GM19455 (cell line): ENCODE measurements at regions not wholly inside any gene's neighbourhood (a gene's known extent, or its start where the extent isn't known, plus 50 kb on each side); places are given as distances from the start of the nearest gene placed in this dataset.
"Not testable (repeated sequence)": the region's sequence is repeated elsewhere in the genome, so short reads cannot be mapped to it uniquely, and the experiment has no call there.

Source experiments
- ATAC-seq: cut with Tn5 transposase; IDR thresholded peaks from one replicate; pipeline ENCODE4 v1.9.1; 2021; ENCODE audit not compliant: unreplicated experiment

- no peak for ATAC-seq
These were observed 458.2 kb upstream of the NPVF start for GRCh38 chr7:25686493-25686892.

GRCh38 chr7:25694211-25694610, 457.8 kb upstream of the NFE2L3 start:
- ATAC-seq, result no peak

GRCh38 chr7:25694699-25695098, 457.3 kb upstream of the NFE2L3 start:
- ATAC-seq, result no peak

DNA sequence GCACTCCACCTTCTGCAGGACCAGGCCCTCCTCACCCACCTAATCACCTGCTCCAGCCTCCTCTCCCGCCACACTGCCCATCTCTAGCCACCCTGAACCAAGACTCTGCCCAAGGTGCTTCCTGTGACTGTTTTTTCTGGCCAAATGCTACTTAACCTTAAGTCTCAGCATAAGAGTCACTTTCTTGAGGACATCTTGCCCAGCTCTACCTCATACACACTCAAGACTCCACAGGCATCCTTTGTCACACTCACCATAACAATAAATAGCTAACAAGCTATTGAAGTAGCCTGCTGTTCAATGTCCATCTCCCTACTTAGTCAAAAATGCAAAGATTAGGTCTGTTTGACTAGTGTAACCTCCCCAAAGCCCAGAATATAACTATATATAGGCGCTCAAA, 455.4 kb upstream of the NFE2L3 start:
- ATAC-seq, result no peak

GRCh38 chr7:25698451-25699113, 453.4 kb upstream of the NFE2L3 start:
- ATAC-seq, result no peak

GRCh38 chr7:25700141-25700540, 451.9 kb upstream of the NFE2L3 start:
- ATAC-seq, result not testable (repeated sequence)

- no peak for ATAC-seq
These were observed 447.6 kb upstream of the NFE2L3 start for GRCh38 chr7:25704413-25704812.

DNA sequence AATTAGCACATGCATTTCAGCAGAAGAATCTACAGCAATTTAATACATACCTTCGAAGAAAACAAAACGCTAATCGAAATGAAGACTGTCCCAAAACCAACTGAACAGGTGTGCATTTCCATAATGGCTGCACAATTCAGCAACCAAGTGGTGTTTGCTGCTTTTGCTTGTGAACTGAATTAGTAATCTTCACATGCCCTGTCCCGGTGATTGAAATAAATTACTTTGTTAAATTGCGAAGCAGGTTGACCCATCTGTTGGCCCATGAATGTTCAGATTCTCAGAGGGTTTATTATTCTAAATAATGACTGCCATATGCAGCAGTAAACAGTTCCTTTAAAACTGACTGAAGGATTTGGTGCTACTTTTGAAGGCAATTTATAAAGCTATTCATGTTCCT, 445.2 kb upstream of the NFE2L3 start:
- no peak for ATAC-seq

DNA sequence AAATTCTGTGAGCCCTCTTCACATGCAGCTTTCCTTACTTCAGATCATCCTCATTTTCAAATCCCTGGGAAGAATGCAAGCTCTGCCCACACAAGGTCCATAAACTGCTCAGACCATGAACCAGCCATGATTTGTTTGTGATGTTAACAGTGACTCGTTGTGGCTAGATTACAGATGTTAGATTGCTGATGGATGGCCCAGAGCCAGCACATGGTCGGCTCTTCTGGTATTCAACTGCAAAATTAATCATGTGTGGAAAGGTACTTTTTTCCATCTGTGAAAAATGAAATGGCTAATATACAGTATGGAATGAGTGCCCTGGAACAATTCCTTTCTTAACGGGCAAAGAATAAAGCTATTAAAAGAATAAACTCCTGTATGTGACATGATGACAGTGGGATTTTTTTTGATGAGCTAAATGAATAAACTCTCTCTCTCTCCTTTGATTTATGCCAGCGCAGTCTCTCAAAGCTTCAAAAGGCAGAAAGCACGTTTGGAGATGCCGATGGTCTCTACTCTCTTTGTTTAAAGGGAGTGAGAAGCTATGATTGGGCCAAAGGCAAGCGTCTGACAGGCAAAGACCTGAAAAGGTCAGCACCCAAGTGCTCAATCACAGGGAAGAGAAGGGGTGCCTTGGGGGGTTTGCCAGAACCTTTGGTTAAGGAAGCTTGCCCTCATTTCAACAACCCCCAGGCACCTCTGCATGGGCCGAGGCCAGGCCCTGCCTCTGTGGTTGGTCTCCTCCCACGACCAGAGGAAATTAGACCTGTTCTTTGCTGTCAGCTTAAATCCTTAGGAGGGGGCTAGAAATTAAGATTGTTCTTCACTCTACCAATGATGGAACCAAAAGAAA, 444.0 kb upstream of the NFE2L3 start:
- ATAC-seq, result no peak

DNA sequence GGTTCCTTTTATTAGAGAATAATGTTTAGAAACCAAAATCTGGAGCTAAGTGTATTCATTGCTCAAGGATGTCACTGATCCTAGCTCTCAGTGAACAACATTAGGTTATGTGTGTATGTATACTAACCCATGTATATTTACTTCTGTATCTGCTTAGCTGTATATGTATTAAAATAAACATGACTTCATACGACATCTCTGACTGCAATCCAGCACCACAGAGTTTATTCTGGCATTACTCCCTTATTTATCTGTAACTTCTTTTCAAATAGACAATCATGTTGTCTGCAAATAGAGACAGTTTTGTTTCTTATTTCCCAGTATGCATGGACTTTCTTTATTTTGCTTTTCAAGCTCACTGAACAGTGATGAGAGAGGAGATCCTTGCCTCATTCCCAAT, 441.0 kb upstream of the NFE2L3 start:
- no peak for ATAC-seq

DNA sequence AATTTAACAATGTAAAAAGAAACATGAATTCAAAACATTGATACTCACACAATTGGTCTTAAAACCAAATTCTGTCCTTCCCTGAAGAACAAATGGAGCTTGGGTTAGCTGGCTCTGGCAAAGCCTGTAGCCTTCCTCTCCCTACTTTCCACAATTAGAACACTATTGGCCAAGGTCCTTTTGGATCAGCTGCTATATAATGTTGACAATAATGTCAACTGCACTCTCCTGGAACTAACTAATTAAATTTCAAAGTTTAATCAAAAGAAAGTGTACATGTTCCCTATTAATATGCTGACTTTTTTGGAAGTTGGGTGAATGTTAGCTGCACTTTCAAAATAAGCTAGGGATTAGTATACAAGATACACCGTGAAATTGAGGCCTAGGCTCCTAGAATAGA, 440.1 kb upstream of the NFE2L3 start:
- ATAC-seq, result no peak

- ATAC-seq, result no peak
These were observed 439.5 kb upstream of the NFE2L3 start for GRCh38 chr7:25712500-25712899.

GRCh38 chr7:25714013-25714412, 438.0 kb upstream of the NFE2L3 start:
- ATAC-seq, result no peak

DNA sequence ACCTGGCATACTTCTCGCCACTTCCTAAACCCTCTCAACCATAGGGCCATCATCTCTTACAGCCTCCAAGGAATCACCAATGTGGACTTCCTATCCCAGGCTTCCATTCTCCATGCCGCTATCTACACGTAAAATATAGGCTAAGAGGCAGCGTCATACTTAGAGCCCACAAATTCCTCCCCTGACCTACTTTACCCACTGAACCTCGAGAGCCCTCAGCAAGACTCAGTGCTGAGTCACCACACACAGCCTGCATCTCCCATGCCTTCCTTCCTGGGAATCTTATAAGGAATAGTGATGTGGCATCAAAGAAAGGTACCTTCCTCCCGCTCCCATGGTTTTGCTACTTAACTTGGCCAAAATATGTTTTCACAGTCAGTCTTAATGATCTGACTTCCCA, 435.6 kb upstream of the NFE2L3 start:
- ATAC-seq, result no peak

- no peak for ATAC-seq
These were observed 433.4 kb upstream of the NFE2L3 start for GRCh38 chr7:25718596-25718995.

GRCh38 chr7:25719190-25719896, 432.7 kb upstream of the NFE2L3 start:
- ATAC-seq, result no peak

- ATAC-seq, result no peak
These were observed 431.6 kb upstream of the NFE2L3 start for GRCh38 chr7:25720427-25720826.

GRCh38 chr7:25722856-25723255, 429.1 kb upstream of the NFE2L3 start:
- ATAC-seq, result no peak

GRCh38 chr7:25725451-25725850, 426.5 kb upstream of the NFE2L3 start:
- ATAC-seq, result no peak

- no peak for ATAC-seq
These were observed 425.7 kb upstream of the NFE2L3 start for GRCh38 chr7:25726170-25726780.

DNA sequence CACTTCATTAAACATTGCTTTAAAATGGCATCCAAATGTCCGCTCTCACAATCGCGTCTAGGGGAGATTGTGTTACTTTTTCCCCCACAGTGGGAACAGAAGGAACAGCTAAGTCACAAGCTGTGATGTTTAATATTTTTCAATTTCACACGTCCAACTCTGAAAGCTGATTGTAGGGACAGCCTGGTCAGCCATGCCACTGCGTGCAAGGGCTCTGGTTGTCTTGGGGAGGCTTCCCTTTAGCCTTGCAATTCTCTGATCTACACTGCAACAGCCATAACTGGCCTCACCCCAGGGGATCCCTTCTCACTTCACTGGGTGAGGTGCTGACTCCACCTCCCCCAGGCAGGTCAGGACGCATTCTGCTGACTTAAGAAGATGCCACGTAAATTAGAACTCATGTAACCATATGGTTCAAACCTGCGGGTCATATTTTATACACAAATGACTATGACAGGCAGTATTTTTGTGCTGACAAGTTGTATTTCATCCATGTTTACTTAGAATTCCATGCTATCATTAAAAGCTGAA, 425.2 kb upstream of the NFE2L3 start:
- no peak for ATAC-seq
